Neural progenitor cell (in vitro differentiated cells): ENCODE measurements at regions not wholly inside any gene's neighbourhood (a gene's known extent, or its start where the extent isn't known, plus 50 kb on each side); places are given as distances from the start of the nearest gene placed in this dataset.

ENCODE experiments used
- DNase-seq: peaks from one replicate; pipeline ENCODE4 v3.0.0-alpha.2; 2016; ENCODE audit warnings: low spot score
- H2AFZ ChIP-seq: fragments of 200-600 bp; sonication (generic); replicated peaks from 2 replicates; pipeline ENCODE4 v1.6.1; 2016; ENCODE audit warnings: antibody characterized with exemption
- H3F3A ChIP-seq: fragments of 200-600 bp; sonication (generic); 2 replicates; pipeline ENCODE4 v1.6.1; 2016; ENCODE audit warnings: antibody characterized with exemption, low read depth
- H3K27ac ChIP-seq: fragments of 200-600 bp; sonication (generic); 2 replicates; pipeline ENCODE4 v1.5.1; 2016; ENCODE audit warnings: mild to moderate bottlenecking
- H3K27me3 ChIP-seq: fragments of 200-600 bp; sonication (generic); 2 replicates; pipeline ENCODE4 v1.6.1; 2016; ENCODE audit warnings: mild to moderate bottlenecking, moderate library complexity
- H3K36me3 ChIP-seq: fragments of 200-600 bp; sonication (generic); 2 replicates; pipeline ENCODE4 v1.5.1; 2016
- H3K4me1 ChIP-seq: fragments of 200-600 bp; sonication (generic); 2 replicates; pipeline ENCODE4 v1.6.1; 2016; ENCODE audit warnings: mixed run types
- H3K4me2 ChIP-seq: fragments of 200-600 bp; sonication (generic); 2 replicates; pipeline ENCODE4 v1.6.1; 2016
- H3K4me3 ChIP-seq: fragments of 200-600 bp; sonication (generic); 2 replicates; pipeline ENCODE4 v1.5.1; 2016
- H3K79me2 ChIP-seq: fragments of 200-600 bp; sonication (generic); 2 replicates; pipeline ENCODE4 v1.6.1; 2016; ENCODE audit warnings: low read depth
- H3K9ac ChIP-seq: fragments of 200-600 bp; sonication (generic); 2 replicates; pipeline ENCODE4 v1.6.1; 2016
- H3K9me3 ChIP-seq: fragments of 200-600 bp; sonication (generic); 2 replicates; pipeline ENCODE4 v1.5.1; 2016; ENCODE audit warnings: low read depth
- H4K20me1 ChIP-seq: fragments of 200-600 bp; sonication (generic); 2 replicates; pipeline ENCODE4 v1.6.1; 2016; ENCODE audit warnings: low read depth
- H3K27ac Mint-ChIP-seq: 3 replicates; pipeline ENCODE4 v1.8.0; 2021; ENCODE audit warnings: mixed read lengths
- H3K27me3 Mint-ChIP-seq: 2 replicates; pipeline ENCODE4 v1.8.0; 2022; ENCODE audit warnings: low read depth, mild to moderate bottlenecking, inconsistent platforms, moderate library complexity, mixed read lengths; ENCODE audit not compliant: insufficient read depth
- H3K36me3 Mint-ChIP-seq: 3 replicates; pipeline ENCODE4 v1.8.0; 2021; ENCODE audit warnings: mixed read lengths
- H3K4me1 Mint-ChIP-seq: 3 replicates; pipeline ENCODE4 v1.8.0; 2021; ENCODE audit warnings: mixed read lengths
- H3K4me3 Mint-ChIP-seq: 3 replicates; pipeline ENCODE4 v1.8.0; 2021; ENCODE audit warnings: mild to moderate bottlenecking, moderate library complexity, mixed read lengths
- H3K9me3 Mint-ChIP-seq: 3 replicates; pipeline ENCODE4 v1.8.0; 2020; ENCODE audit warnings: mixed read lengths
- EZH2 ChIP-seq: fragments of 200-600 bp; sonication (generic); IDR thresholded peaks from 2 replicates; pipeline ENCODE4 v1.6.1; 2017; ENCODE audit warnings: antibody characterized with exemption, mild to moderate bottlenecking, moderate library complexity
- EZH2phosphoT487 ChIP-seq: fragments of 200-600 bp; sonication (generic); IDR thresholded peaks from 2 replicates; pipeline ENCODE4 v1.6.1; 2017; ENCODE audit warnings: antibody characterized with exemption
- TF ChIP-seq, protein P1 (sequence below): fragments of 200-600 bp; sonication (generic); IDR thresholded peaks from 2 replicates; pipeline ENCODE4 v1.5.1; 2017; ENCODE audit warnings: antibody characterized with exemption, mild to moderate bottlenecking

DNA sequence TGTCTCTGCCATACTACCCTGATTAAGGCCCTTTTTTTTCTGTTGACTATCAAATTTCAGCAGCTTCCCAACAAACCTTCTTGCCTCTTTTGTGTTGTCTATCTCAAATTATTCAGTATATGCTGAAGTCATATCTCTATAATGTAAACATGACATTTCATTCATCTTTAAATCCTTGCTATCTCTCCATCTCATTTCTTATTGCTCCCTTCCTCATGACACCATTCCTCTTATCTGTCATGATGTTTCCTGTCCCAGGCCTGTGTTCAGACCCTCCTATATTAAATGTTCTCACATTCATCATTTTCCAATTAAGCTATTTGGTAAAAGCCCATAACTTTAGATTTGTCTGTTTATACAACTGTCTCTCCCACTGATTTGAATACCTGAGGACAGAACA, 482.6 kb downstream of the EPM2A start:
- H3K4me1 Mint-ChIP-seq: no peaks in the 10 kb centered on the region
- Histone ChIP-seq H3K27ac (no peak overlapping the region), H3K27me3 (no peaks in the 10 kb centered on the region), H3K36me3 (no peaks in the 10 kb centered on the region), H3K4me1 (no peaks in the 10 kb centered on the region), H3K9ac (no peak overlapping the region), H3K4me2 (no peak overlapping the region), H4K20me1 (no peaks in the 10 kb centered on the region), H3K9me3 (no peaks in the 10 kb centered on the region), H3K79me2 (no peaks in the 10 kb centered on the region), H3F3A (no peaks in the 10 kb centered on the region), H3K4me3 (no peak overlapping the region), H2AFZ (no peak overlapping the region)
- no peak overlapping the region for H3K4me3 Mint-ChIP-seq
- no peak overlapping the region for H3K27ac Mint-ChIP-seq
- DNase-seq: no peak
- no peaks in the 10 kb centered on the region for H3K9me3 Mint-ChIP-seq
- TF ChIP-seq, protein P1, sequence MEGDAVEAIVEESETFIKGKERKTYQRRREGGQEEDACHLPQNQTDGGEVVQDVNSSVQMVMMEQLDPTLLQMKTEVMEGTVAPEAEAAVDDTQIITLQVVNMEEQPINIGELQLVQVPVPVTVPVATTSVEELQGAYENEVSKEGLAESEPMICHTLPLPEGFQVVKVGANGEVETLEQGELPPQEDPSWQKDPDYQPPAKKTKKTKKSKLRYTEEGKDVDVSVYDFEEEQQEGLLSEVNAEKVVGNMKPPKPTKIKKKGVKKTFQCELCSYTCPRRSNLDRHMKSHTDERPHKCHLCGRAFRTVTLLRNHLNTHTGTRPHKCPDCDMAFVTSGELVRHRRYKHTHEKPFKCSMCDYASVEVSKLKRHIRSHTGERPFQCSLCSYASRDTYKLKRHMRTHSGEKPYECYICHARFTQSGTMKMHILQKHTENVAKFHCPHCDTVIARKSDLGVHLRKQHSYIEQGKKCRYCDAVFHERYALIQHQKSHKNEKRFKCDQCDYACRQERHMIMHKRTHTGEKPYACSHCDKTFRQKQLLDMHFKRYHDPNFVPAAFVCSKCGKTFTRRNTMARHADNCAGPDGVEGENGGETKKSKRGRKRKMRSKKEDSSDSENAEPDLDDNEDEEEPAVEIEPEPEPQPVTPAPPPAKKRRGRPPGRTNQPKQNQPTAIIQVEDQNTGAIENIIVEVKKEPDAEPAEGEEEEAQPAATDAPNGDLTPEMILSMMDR: no peak
- TF ChIP-seq EZH2 (no peak), EZH2phosphoT487 (no peak)
- no peaks in the 10 kb centered on the region for H3K27me3 Mint-ChIP-seq
- H3K36me3 Mint-ChIP-seq: no peaks in the 10 kb centered on the region

DNA sequence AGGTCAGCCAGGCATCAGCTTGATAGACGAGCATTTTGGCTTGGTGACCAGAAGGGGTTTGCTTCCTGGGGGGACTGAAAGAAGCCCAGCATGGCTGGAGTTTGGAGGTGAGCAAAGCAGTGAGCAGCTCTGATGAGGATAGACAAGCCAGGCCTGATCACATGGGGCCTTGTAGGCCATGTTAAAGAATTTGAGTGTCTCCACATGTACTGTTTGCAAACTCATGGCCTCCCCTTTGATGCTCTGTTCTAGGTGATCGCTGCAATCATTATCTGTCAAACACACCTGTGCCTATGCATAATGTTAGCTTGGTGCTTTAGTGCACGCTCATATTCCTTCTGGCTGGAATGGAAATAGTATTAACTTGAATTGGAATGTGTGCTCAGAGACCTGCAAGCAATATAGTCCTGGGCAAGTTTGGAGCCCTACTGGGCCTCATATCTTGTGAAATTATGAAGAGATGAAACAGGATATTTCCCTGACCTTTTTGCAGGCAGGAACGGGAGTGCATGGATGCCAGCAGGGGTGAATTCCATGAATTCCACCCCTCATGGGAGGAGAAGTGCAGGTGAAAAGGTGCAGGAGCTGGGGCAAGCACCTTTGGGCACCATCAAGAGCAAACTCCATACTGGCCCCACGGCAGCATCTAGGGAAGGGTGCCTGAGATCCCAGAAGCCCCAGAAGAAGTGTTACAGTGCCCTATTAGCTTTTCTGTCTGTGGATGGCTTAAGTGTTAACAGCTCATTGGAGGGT, 480.5 kb downstream of the EPM2A start:
- H3K36me3 ChIP-seq: no peaks in the 10 kb centered on the region
- no peaks in the 10 kb centered on the region for H4K20me1 ChIP-seq
- Mint-ChIP-seq H3K36me3 (no peaks in the 10 kb centered on the region), H3K4me3 (no peak overlapping the region), H3K27me3 (no peaks in the 10 kb centered on the region), H3K9me3 (no peaks in the 10 kb centered on the region), H3K27ac (no peak overlapping the region), H3K4me1 (no peaks in the 10 kb centered on the region)
- no peaks in the 10 kb centered on the region for H3K79me2 ChIP-seq
- DNase-seq: no peak
- no peak overlapping the region for H3K4me3 ChIP-seq
- H3K27me3 ChIP-seq: no peaks in the 10 kb centered on the region
- H2AFZ ChIP-seq: no peak overlapping the region
- no peak overlapping the region for H3K9ac ChIP-seq
- no peaks in the 10 kb centered on the region for H3K9me3 ChIP-seq
- H3F3A ChIP-seq: no peaks in the 10 kb centered on the region
- TF ChIP-seq, protein P1: no peak
- TF ChIP-seq EZH2phosphoT487: no peak
- no peak for TF ChIP-seq EZH2
- H3K4me1 ChIP-seq: no peaks in the 10 kb centered on the region
- no peak overlapping the region for H3K4me2 ChIP-seq
- no peak overlapping the region for H3K27ac ChIP-seq

DNA sequence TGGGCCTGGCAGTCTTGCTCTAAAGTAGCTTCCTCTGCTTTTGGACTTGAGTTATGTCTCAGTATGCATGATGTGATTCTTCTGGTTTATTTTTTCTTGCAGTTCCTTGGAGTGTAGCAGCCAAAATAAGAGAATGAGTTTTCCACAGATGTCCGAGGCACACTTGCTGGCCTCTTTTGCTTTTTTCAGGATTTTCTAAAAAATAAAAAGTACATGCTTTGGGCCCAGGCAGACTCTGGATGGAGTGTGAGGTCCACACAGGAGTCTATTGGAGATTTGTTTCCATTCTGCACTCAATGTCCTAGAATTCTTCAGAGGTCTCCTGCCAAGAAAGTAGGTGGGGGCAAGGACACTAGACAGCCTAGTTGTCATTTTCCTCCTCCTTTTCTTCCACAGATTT, 477.6 kb downstream of the EPM2A start:
- no peaks in the 10 kb centered on the region for H3K9me3 ChIP-seq
- H3K4me3 ChIP-seq: no peak overlapping the region
- no peak overlapping the region for H3K27ac ChIP-seq
- H3K27me3 ChIP-seq: no peaks in the 10 kb centered on the region
- no peak for DNase-seq
- peak overlapping the region; percentile 15 for H2AFZ ChIP-seq
- no peaks in the 10 kb centered on the region for H4K20me1 ChIP-seq
- H3K4me1 ChIP-seq: no peaks in the 10 kb centered on the region
- Mint-ChIP-seq H3K4me3 (no peak overlapping the region), H3K36me3 (no peaks in the 10 kb centered on the region), H3K4me1 (no peaks in the 10 kb centered on the region), H3K9me3 (no peaks in the 10 kb centered on the region), H3K27me3 (no peaks in the 10 kb centered on the region), H3K27ac (no peak overlapping the region)
- no peaks in the 10 kb centered on the region for H3K79me2 ChIP-seq
- TF ChIP-seq EZH2: no peak
- no peak for TF ChIP-seq EZH2phosphoT487
- TF ChIP-seq, protein P1: no peak
- H3K36me3 ChIP-seq: no peaks in the 10 kb centered on the region
- no peaks in the 10 kb centered on the region for H3F3A ChIP-seq
- no peak overlapping the region for H3K4me2 ChIP-seq
- no peak overlapping the region for H3K9ac ChIP-seq
